ENCODE measurements at regions not wholly inside any gene's neighbourhood (a gene's known extent, or its start where the extent isn't known, plus 50 kb on each side); places are given as distances from the start of the nearest gene placed in this dataset.
"Not testable (repeated sequence)": the region's sequence is repeated elsewhere in the genome, so short reads cannot be mapped to it uniquely, and the experiment has no call there.

- no peak for DNase-seq (ENCODE audit: low read depth)
Measured at GRCh38 chr6:138662471-138662870, 111.1 kb upstream of the CCDC28A start.

- no peak for DNase-seq (ENCODE audit: low read depth)
Measured at GRCh38 chr6:138663892-138664291, 109.7 kb upstream of the CCDC28A start.

- DNase-seq (ENCODE audit: low read depth), result no peak
Measured at GRCh38 chr6:138664745-138665144, 108.8 kb upstream of the CCDC28A start.

GRCh38 chr6:138666636-138667035, 106.9 kb upstream of the CCDC28A start:
- DNase-seq (ENCODE audit: low read depth), result no peak

- DNase-seq (ENCODE audit: low read depth), result no peak
Measured at GRCh38 chr6:138667408-138667807, 106.2 kb upstream of the CCDC28A start.

GRCh38 chr6:138671351-138671750, 102.2 kb upstream of the CCDC28A start:
- no peak for DNase-seq (ENCODE audit: low read depth)

GRCh38 chr6:138673346-138674014, 100.1 kb upstream of the CCDC28A start:
- no peak for DNase-seq (ENCODE audit: low read depth)

- not testable (repeated sequence) for DNase-seq (ENCODE audit: low read depth)
Measured at GRCh38 chr6:138674444-138674843, 99.1 kb upstream of the CCDC28A start.

- no peak for DNase-seq (ENCODE audit: low read depth)
Measured at GRCh38 chr6:138677538-138677937, 96.0 kb upstream of the CCDC28A start.

GRCh38 chr6:138678168-138678567, 95.4 kb upstream of the CCDC28A start:
- DNase-seq (ENCODE audit: low read depth), result no peak

- no peak for DNase-seq (ENCODE audit: low read depth)
Measured at GRCh38 chr6:138680085-138680484, 93.5 kb upstream of the CCDC28A start.

GRCh38 chr6:138681627-138682026, 91.9 kb upstream of the CCDC28A start:
- no peak for DNase-seq (ENCODE audit: low read depth)

GRCh38 chr6:138682704-138683527, 90.7 kb upstream of the CCDC28A start:
- no peak for DNase-seq (ENCODE audit: low read depth)

- DNase-seq (ENCODE audit: low read depth), result no peak
Measured at GRCh38 chr6:138685257-138685656, 88.3 kb upstream of the CCDC28A start.

GRCh38 chr6:138685781-138686180, 87.8 kb upstream of the CCDC28A start:
- no peak for DNase-seq (ENCODE audit: low read depth)

- DNase-seq (ENCODE audit: low read depth), result no peak
Measured at GRCh38 chr6:138688580-138688979, 85.0 kb upstream of the CCDC28A start.

- no peak for DNase-seq (ENCODE audit: low read depth)
Measured at GRCh38 chr6:138689849-138690248, 83.7 kb upstream of the CCDC28A start.

- no peak for DNase-seq (ENCODE audit: low read depth)
Measured at GRCh38 chr6:138690975-138691594, 82.5 kb upstream of the CCDC28A start.

- DNase-seq (ENCODE audit: low read depth), result peak; percentile 42
Measured at GRCh38 chr6:138691595-138692057, 81.9 kb upstream of the CCDC28A start.

- DNase-seq (ENCODE audit: low read depth), result no peak
Measured at GRCh38 chr6:138692058-138692977, 81.3 kb upstream of the CCDC28A start.

- DNase-seq (ENCODE audit: low read depth), result no peak
Measured at GRCh38 chr6:138692978-138693909, 80.3 kb upstream of the CCDC28A start.
